GM21515 (cell line): ENCODE measurements at regions not wholly inside any gene's neighbourhood (a gene's known extent, or its start where the extent isn't known, plus 50 kb on each side); places are given as distances from the start of the nearest gene placed in this dataset.
A peak's percentile ranks its signal among the peaks of the same experiment; 100 is the strongest.

Experiments
- ATAC-seq: cut with Tn5 transposase; IDR thresholded peaks from one replicate; pipeline ENCODE4 v1.9.1; 2021; ENCODE audit not compliant: unreplicated experiment

GRCh38 chr4:112889619-112890527, 159.6 kb upstream of the ANK2 start:
- no peak for ATAC-seq

- ATAC-seq, result no peak
Observed at GRCh38 chr4:112894480-112894879, 155.0 kb upstream of the ANK2 start.

- no peak for ATAC-seq
Observed at GRCh38 chr4:112894951-112895350, 154.5 kb upstream of the ANK2 start.

DNA sequence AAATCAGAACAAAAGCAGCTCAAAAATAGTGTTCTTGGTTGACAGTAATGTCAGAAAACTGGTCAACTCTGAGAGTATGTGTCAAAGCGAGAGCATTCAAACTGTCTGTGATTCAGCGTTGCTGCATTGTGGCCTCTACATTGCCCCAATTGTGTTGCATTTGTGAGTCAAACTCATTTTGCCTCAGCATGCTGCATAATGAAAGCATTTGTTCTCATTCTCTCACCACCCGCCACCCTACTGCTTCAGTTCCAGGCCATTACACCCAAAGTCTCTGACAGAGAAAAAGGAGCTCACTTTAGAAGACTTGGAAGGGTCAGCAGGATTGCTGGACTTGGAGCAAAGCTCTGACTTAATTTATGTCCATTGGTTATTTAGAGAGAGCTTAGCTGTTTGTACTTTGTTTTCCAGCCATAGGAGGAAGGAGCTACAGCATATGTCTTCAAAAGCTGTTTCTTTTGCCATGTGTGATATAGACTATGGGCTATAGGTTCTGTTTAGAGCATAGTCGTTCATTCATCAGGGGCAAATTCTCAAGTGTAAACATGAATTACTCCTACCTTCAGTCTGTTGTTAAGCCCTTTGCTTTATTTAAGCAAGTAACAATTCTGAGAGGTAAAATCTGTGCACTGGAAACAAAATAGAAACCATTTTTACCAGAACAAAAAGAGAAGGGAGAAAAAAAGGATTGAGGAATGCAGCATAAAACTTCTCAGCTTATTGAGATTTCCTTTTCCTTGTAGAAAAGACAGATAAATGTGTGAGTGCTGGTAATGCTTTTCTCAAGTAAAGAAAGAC, 153.4 kb upstream of the ANK2 start:
- ATAC-seq, result no peak

DNA sequence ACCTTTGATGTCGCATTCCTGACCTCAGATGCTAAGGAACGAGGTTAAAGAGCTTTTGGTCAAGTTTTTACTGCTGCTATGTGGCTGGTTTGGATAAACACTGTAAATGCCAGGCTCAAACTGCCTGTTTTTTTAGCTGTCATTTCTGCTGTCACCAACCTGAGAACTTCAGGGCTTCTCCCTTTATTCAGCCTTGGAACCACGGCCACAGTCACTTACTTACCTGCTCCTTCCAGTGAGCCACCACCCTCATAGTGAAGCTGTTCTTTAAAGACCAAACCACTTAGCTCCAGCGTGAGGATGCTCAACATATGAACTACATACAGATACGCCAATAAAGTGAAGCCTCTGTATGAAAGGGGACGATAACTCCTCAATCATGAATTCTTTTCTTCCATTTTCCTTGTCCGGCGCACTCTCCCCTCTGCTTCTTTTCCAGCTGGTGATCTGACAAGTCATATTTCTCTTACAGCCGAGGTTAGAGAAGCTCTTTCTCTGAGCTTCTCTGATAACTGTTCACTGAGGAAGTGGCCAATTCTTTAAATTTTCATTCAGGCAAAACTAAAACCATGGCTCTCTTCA, 152.8 kb upstream of the ANK2 start:
- no peak for ATAC-seq

- no peak for ATAC-seq
Observed at GRCh38 chr4:112897543-112897942, 151.9 kb upstream of the ANK2 start.

- no peak for ATAC-seq
Observed at GRCh38 chr4:112898357-112899141, 150.9 kb upstream of the ANK2 start.

- no peak for ATAC-seq
Observed at GRCh38 chr4:112900416-112900815, 149.0 kb upstream of the ANK2 start.

DNA sequence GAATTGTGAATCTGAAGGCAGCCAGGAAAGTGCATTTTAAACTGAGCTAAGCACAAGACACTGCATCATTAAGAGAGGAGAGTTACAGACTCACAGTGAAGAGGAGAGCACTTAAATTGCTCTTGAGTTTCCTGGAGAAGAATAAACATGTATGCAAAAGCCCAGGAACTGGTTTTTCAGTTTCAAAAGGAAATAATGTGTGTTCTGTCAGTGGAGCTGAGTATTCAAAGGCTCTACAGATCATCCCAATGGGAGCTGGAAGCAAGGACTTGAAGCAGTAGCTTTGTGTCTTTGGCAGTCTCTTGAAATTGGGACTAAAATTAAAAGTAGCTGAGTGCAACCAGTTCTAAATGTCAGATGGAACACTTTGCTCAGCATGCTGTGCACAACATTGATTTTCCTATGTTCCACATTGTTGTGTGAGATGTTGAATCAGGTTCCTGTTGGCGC, 147.5 kb upstream of the ANK2 start:
- ATAC-seq, result no peak

DNA sequence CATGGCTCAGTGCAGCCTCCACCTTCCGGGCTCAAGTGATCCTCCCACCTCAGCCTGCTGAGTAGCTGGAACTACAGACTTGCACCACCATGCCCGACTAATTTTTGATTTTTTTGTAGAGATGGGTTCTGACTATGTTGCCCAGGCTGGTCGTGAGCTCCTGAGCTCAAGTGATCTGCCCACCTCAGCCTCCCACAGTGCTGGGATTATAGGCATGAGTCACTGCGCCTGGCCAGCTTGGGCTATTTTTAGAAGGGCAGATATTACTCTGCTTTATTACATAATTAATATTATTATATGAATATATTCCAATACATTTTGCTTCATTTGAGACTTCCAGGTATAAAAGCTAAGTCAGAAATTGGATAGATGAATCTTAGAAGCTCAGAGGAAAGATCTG, 143.7 kb upstream of the ANK2 start:
- ATAC-seq, result no peak

DNA sequence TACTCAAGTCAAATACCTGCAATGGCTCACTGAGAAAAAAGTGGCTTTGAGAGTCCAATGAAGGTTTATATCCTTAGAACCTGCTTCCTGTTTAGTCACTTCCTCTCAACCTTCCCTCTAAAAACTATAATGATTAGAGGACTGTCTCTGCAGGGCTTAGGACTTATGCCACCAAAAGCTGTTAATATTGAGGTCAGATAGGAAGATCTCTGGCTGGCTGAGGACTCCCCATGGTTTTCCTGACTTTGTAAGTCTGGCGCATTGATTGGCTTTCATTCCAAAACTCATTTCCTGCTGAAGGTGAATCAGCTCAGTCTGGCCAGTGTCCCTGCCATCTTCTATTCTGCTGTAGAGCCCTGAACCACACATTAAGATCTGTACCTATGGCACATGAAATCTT, 140.9 kb upstream of the ANK2 start:
- ATAC-seq, result no peak

DNA sequence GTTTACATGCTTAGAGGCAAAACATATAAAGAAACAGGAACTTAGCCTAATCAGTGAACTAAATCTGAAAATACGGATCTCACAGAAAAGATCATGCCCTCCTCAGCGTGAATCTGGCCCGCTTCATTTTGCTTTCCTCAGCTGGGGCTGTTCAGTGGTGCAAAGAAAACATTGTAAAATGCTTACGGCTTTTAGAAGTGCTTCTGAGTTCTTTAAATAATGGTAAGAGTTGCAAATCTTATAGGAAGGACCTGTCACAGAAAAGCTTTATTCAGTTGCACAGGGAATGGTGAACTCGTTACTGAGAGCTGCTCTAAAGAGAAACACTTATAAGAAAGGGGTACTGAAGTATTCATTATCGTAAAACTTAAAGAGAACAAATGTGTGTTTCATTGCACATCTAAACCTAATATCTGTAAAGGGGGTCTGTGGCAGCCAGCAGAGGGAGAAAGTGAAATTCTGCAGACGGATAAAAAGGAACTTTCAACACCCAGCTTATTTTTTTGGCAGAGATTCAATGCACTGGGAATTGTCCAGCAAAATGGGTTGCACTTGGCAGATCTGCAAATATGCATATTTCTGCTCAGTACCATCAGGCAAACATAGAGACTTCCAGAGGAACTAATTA, 139.2 kb upstream of the ANK2 start:
- peak; percentile 60 for ATAC-seq

DNA sequence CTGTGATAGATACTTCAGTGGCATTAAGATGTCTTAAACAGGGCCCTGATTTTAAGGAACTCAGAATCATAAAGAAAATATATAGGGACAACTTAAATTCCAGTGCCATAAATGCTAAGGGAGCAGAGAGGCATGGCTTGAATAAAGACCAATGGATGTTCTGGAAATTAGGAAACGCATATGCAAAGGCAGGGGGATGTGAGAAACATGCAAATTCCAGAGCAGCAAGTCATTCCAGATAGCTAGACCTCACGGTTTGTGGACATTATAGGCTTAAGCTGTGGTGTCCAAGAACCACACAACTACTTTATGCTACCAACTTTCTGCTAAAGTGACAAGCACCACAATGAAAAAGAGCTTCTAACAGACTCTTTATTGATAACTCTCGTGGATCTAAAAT, 132.6 kb upstream of the ANK2 start:
- no peak for ATAC-seq

- ATAC-seq, result no peak
Observed at GRCh38 chr4:112923516-112923915, 125.9 kb upstream of the ANK2 start.

DNA sequence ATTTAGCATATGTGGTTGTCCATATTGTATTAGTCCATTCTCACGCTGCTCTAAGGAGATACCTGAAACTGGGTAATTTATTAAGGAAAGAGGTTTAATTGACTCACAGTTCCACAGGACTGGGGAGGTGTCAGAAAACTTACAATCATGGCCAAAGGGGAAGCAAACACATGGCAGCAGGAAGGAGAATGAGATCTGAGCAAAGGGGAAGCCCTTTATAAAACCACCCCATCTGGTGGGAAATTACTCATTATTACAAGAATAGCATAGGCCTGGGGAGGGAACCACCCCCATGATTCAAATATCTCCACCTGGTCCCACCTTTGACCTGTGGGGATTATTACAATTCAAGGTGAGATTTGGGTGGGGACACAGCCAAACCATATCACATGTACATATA, 122.6 kb upstream of the ANK2 start:
- ATAC-seq, result no peak

- no peak for ATAC-seq
Observed at GRCh38 chr4:112927544-112927943, 121.9 kb upstream of the ANK2 start.

- ATAC-seq, result no peak
Observed at GRCh38 chr4:112931001-112931400, 118.5 kb upstream of the ANK2 start.

DNA sequence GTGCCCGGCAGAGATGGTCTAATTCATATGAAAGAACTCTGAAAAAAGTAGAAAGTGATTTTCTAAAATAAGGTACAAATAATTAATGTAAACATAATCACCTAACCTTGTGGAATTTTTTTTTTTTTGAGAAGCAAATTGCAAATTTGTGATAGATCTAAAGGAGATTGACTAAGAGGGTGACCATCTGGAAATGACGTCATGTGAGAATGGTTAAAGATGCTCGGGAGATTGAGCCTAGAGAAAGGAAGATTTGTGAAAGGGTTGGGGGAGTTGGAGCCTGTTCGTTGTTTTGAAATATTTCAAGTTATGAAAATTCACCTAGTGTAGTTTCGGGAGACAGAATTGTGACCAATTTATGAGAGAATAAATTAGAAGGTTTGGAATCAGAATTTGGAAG, 115.7 kb upstream of the ANK2 start:
- ATAC-seq, result no peak

DNA sequence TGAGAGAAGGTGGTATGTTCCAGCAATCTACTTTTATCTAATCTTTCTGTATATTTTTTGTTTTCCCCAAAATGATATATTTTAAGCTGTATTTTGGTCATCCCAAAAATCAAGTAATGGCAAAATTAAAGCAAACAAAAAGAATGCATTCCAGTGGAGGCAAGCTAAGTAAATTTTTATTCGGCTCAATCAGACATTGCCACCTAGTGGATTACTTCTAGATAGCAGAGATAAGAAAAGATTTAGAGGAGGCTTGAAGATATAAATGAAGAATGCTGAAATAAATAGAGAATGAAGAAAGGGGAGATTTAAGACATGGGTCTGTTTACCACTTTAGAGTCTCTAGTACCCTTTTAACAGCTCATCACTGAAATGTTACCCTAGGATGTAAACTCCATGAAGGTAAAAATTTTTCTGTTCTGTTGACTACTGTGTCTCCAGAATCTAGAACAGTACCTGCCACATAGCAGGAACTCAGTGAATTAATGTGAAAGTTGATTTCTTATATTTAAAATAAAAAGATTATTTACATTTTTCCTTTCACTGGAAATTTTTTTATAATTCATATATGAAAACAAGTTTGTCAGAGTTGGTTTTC, 110.9 kb upstream of the ANK2 start:
- no peak for ATAC-seq

- no peak for ATAC-seq
Observed at GRCh38 chr4:112939901-112940300, 109.6 kb upstream of the ANK2 start.
